ENCODE measurements at regions not wholly inside any gene's neighbourhood (a gene's known extent, or its start where the extent isn't known, plus 50 kb on each side); places are given as distances from the start of the nearest gene placed in this dataset.

- DNase-seq (ENCODE audit: extremely low spot score) = no peak
- CTCF ChIA-PET = no interaction called here
- POLR2A ChIA-PET = no interaction called here
- TF ChIP-seq L3MBTL2 (conservative IDR thresholded peaks at IDR 0.05) (no peak), FOXA1 (IDR thresholded peaks at IDR 0.05) (no peak), SUZ12 (IDR thresholded peaks at IDR 0.05) (no peak), ARNT (IDR thresholded peaks at IDR 0.05) (no peak), FOXK2 (IDR thresholded peaks at IDR 0.05) (no peak), ELF4 (IDR thresholded peaks at IDR 0.05) (no peak), SP1 (IDR thresholded peaks at IDR 0.05) (no peak), FOXM1 (IDR thresholded peaks at IDR 0.05; ENCODE audit: borderline replicate concordance) (no peak), ZNF384 (IDR thresholded peaks at IDR 0.05) (no peak), NFRKB (IDR thresholded peaks at IDR 0.05) (no peak)
Observed at GRCh38 chr2:238742066-238742465, 105.8 kb upstream of the TWIST2 start.

- no peak for DNase-seq (ENCODE audit: extremely low spot score)
- ChIA-PET POLR2A (no interaction called here), CTCF (no interaction called here)
- TF ChIP-seq ZNF384 (IDR thresholded peaks at IDR 0.05) (no peak), ARNT (IDR thresholded peaks at IDR 0.05) (no peak), FOXM1 (IDR thresholded peaks at IDR 0.05; ENCODE audit: borderline replicate concordance) (no peak), SP1 (IDR thresholded peaks at IDR 0.05) (no peak), LEF1 (IDR thresholded peaks at IDR 0.05; ENCODE audit: borderline replicate concordance) (no peak), FOXK2 (IDR thresholded peaks at IDR 0.05) (no peak)
Observed at GRCh38 chr2:238742664-238743063, 105.2 kb upstream of the TWIST2 start.

GRCh38 chr2:238743243-238744065, 104.4 kb upstream of the TWIST2 start:
- TF ChIP-seq LEF1 (IDR thresholded peaks at IDR 0.05; ENCODE audit: borderline replicate concordance) (no peak), PKNOX1 (IDR thresholded peaks at IDR 0.05) (no peak), HDGF (IDR thresholded peaks at IDR 0.05; ENCODE audit: borderline replicate concordance) (no peak), ARNT (IDR thresholded peaks at IDR 0.05) (no peak), ELF4 (IDR thresholded peaks at IDR 0.05) (no peak), NFRKB (IDR thresholded peaks at IDR 0.05) (no peak), ZNF384 (IDR thresholded peaks at IDR 0.05) (no peak), FOXK2 (IDR thresholded peaks at IDR 0.05) (no peak), SUZ12 (IDR thresholded peaks at IDR 0.05) (no peak), SP1 (IDR thresholded peaks at IDR 0.05) (no peak), TARDBP (IDR thresholded peaks at IDR 0.05) (no peak), FOXA1 (IDR thresholded peaks at IDR 0.05) (no peak), BHLHE40 (IDR thresholded peaks at IDR 0.05; ENCODE audit: borderline replicate concordance) (no peak), L3MBTL2 (conservative IDR thresholded peaks at IDR 0.05) (no peak), FOXM1 (IDR thresholded peaks at IDR 0.05; ENCODE audit: borderline replicate concordance) (no peak), CTBP1 (IDR thresholded peaks at IDR 0.05; ENCODE audit: borderline replicate concordance) (no peak)
- POLR2A ChIA-PET = no interaction called here
- no peak for DNase-seq (ENCODE audit: extremely low spot score)
- CTCF ChIA-PET = no interaction called here

GRCh38 chr2:238744951-238745350, 102.9 kb upstream of the TWIST2 start:
- ChIA-PET CTCF (no interaction called here), POLR2A (no interaction called here)
- DNase-seq (ENCODE audit: extremely low spot score) = no peak
- TF ChIP-seq L3MBTL2 (conservative IDR thresholded peaks at IDR 0.05) = no peak
- no peak for TF ChIP-seq FOXM1 (IDR thresholded peaks at IDR 0.05; ENCODE audit: borderline replicate concordance)
- no peak for TF ChIP-seq SUZ12 (IDR thresholded peaks at IDR 0.05)
- no peak for TF ChIP-seq HDGF (IDR thresholded peaks at IDR 0.05; ENCODE audit: borderline replicate concordance)
- no peak for TF ChIP-seq ARNT (IDR thresholded peaks at IDR 0.05)
- TF ChIP-seq SP1 (IDR thresholded peaks at IDR 0.05) = no peak
- no peak for TF ChIP-seq FOXA1 (IDR thresholded peaks at IDR 0.05)
- TF ChIP-seq CTBP1 (IDR thresholded peaks at IDR 0.05; ENCODE audit: borderline replicate concordance) = no peak
- no peak for TF ChIP-seq FOXK2 (IDR thresholded peaks at IDR 0.05)
- no peak for TF ChIP-seq ELF4 (IDR thresholded peaks at IDR 0.05)
- TF ChIP-seq PKNOX1 (IDR thresholded peaks at IDR 0.05) = no peak
- TF ChIP-seq TARDBP (IDR thresholded peaks at IDR 0.05) = no peak
- TF ChIP-seq NFRKB (IDR thresholded peaks at IDR 0.05) = no peak
- TF ChIP-seq BHLHE40 (IDR thresholded peaks at IDR 0.05; ENCODE audit: borderline replicate concordance) = no peak
- no peak for TF ChIP-seq ZNF384 (IDR thresholded peaks at IDR 0.05)
- TF ChIP-seq LEF1 (IDR thresholded peaks at IDR 0.05; ENCODE audit: borderline replicate concordance) = no peak

- POLR2A ChIA-PET = no interaction called here
- DNase-seq (ENCODE audit: extremely low spot score) = no peak
- TF ChIP-seq ARNT (IDR thresholded peaks at IDR 0.05) = no peak
- no peak for TF ChIP-seq FOXM1 (IDR thresholded peaks at IDR 0.05; ENCODE audit: borderline replicate concordance)
- no peak for TF ChIP-seq HDGF (IDR thresholded peaks at IDR 0.05; ENCODE audit: borderline replicate concordance)
- no peak for TF ChIP-seq ZNF384 (IDR thresholded peaks at IDR 0.05)
- no peak for TF ChIP-seq TARDBP (IDR thresholded peaks at IDR 0.05)
- no peak for TF ChIP-seq PKNOX1 (IDR thresholded peaks at IDR 0.05)
- TF ChIP-seq ELF4 (IDR thresholded peaks at IDR 0.05) = no peak
- no peak for TF ChIP-seq LEF1 (IDR thresholded peaks at IDR 0.05; ENCODE audit: borderline replicate concordance)
- TF ChIP-seq CTBP1 (IDR thresholded peaks at IDR 0.05; ENCODE audit: borderline replicate concordance) = no peak
- TF ChIP-seq FOXK2 (IDR thresholded peaks at IDR 0.05) = no peak
- TF ChIP-seq FOXA1 (IDR thresholded peaks at IDR 0.05) = no peak
- CTCF ChIA-PET = no interaction called here
Observed at GRCh38 chr2:238745997-238746396, 101.9 kb upstream of the TWIST2 start.

- DNase-seq (ENCODE audit: extremely low spot score) = no peak
- TF ChIP-seq ZNF384 (IDR thresholded peaks at IDR 0.05) (no peak), NFRKB (IDR thresholded peaks at IDR 0.05) (no peak), FOXA1 (IDR thresholded peaks at IDR 0.05) (no peak), BHLHE40 (IDR thresholded peaks at IDR 0.05; ENCODE audit: borderline replicate concordance) (no peak), FOXM1 (IDR thresholded peaks at IDR 0.05; ENCODE audit: borderline replicate concordance) (no peak), PKNOX1 (IDR thresholded peaks at IDR 0.05) (no peak)
- CTCF ChIA-PET = no interaction called here
- POLR2A ChIA-PET = no interaction called here
Observed at GRCh38 chr2:238747114-238747513, 100.8 kb upstream of the TWIST2 start.
